Gastrocnemius medialis (tissue), 4 donors: ENCODE measurements at regions not wholly inside any gene's neighbourhood (a gene's known extent, or its start where the extent isn't known, plus 50 kb on each side); places are given as distances from the start of the nearest gene placed in this dataset.
A peak's percentile ranks its signal among the peaks of the same experiment; 100 is the strongest.

Source experiments
- ATAC-seq, 2 donors: fragments of 150-250 bp; one replicate each; pipeline ENCODE4 v1.9.1; 2016
- DNase-seq, 2 donors: peaks; one replicate each; pipeline ENCODE4 v3.0.0-alpha.2; 2019
- H3K27ac ChIP-seq, 4 donors: fragments of 200-600 bp; sonication (generic); 1 replicate in 1 of 4; 2 replicates in 3 of 4; pipeline ENCODE4 v1.5.1; 2016 to 2018; ENCODE audit warnings: mild to moderate bottlenecking in 2 of 4, moderate library complexity in 1 of 4
- H3K27me3 ChIP-seq, 3 donors: fragments of 200-600 bp; sonication (generic) in 2 of 3; 1 replicate in 1 of 3; 2 replicates in 2 of 3; pipeline versions ENCODE4 v1.5.1 to v1.6.0; 2016 to 2019; ENCODE audit warnings: mild to moderate bottlenecking in 1 of 3, moderate library complexity in 1 of 3
- H3K36me3 ChIP-seq, 2 donors: fragments of 200-600 bp; sonication (generic) in 1 of 2; one replicate each; pipeline ENCODE4 v1.5.1; 2017 to 2018
- H3K4me1 ChIP-seq, 2 donors: fragments of 200-600 bp; sonication (generic) in 1 of 2; one replicate each; pipeline ENCODE4 v1.5.1; 2016 to 2017; ENCODE audit warnings: mild to moderate bottlenecking in 2 of 2
- H3K4me3 ChIP-seq, 4 donors: fragments of 200-600 bp; sonication (generic) in 3 of 4; 1 replicate in 1 of 4; 2 replicates in 3 of 4; pipeline ENCODE4 v1.5.1; 2016 to 2019; ENCODE audit warnings: mild to moderate bottlenecking in 2 of 4
- H3K9me3 ChIP-seq, 3 donors: fragments of 200-600 bp; sonication (generic) in 2 of 3; 1 replicate in 1 of 3; 2 replicates in 2 of 3; pipeline ENCODE4 v1.5.1; 2016 to 2019
- POLR2A ChIP-seq, 2 donors: fragments of 450-650 bp; IDR thresholded peaks; one replicate each; pipeline ENCODE4 v1.6.1; 2017; ENCODE audit warnings: antibody characterized with exemption in 2 of 2, mild to moderate bottlenecking in 2 of 2, moderate library complexity in 2 of 2
- in situ Hi-C, 4 donors: fragments of 200-750 bp; cut with MboI; loops; one replicate each; pipeline versions ENCODE4 v1.15.0 to v1.8.0; 2017; ENCODE audit warnings: low sequenced_read_pairs in 4 of 4
- intact Hi-C: fragments of 100-400 bp; cut with DNase I; formaldehyde crosslinking; loops from one replicate; pipeline ENCODE4 v1.15.1; 2023; ENCODE audit warnings: low total_unique reads
- TF ChIP-seq, protein P1 (sequence below), 5 experiments: fragments of 450-650 bp in 3 of 5; fragments of 200-600 bp in 2 of 5; sonication (generic) in 2 of 5; IDR thresholded peaks in 4 of 5; conservative IDR thresholded peaks in 1 of 5; 1 replicate in 4 of 5; 2 replicates in 1 of 5; pipeline ENCODE4 v1.5.1; 2016 to 2019; ENCODE audit warnings: antibody characterized with exemption in 5 of 5, mild to moderate bottlenecking in 3 of 5, moderate library complexity in 3 of 5

DNA sequence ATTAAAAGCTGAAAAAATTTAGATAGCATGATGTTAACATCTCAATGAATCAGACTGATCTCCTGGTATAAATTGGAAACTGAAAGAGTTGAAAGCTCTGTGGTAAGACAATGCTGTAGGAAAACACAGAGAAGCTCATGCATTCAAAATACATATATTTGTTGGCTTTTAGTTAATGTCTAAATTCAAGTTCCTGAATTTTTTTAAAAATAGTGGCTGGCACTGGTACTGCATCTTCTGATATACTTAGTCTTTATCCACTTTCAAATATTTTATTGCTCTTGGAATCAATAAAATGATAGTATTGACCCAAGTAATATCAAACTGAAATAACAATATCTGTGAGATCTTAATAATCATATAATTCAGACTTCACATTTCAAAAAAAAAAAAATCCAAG is 151.4 kb upstream of the FIGN start:
- Histone ChIP-seq H3K9me3 (no peaks in the 10 kb centered on the region), H3K27ac (no peak overlapping the region), H3K27me3 (no peaks in the 10 kb centered on the region), H3K4me1 (no peaks in the 10 kb centered on the region), H3K4me3 (no peak overlapping the region), H3K36me3 (no peaks in the 10 kb centered on the region)
- ATAC-seq (no peak), DNase-seq (no peak)
- intact Hi-C loops (no loop called here), in situ Hi-C loops (no loop called here)
- TF ChIP-seq, protein P1, sequence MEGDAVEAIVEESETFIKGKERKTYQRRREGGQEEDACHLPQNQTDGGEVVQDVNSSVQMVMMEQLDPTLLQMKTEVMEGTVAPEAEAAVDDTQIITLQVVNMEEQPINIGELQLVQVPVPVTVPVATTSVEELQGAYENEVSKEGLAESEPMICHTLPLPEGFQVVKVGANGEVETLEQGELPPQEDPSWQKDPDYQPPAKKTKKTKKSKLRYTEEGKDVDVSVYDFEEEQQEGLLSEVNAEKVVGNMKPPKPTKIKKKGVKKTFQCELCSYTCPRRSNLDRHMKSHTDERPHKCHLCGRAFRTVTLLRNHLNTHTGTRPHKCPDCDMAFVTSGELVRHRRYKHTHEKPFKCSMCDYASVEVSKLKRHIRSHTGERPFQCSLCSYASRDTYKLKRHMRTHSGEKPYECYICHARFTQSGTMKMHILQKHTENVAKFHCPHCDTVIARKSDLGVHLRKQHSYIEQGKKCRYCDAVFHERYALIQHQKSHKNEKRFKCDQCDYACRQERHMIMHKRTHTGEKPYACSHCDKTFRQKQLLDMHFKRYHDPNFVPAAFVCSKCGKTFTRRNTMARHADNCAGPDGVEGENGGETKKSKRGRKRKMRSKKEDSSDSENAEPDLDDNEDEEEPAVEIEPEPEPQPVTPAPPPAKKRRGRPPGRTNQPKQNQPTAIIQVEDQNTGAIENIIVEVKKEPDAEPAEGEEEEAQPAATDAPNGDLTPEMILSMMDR (IDR thresholded peaks at IDR 0.05 in 4 of 5, conservative IDR thresholded peaks at IDR 0.05 in 1 of 5) = peak in 2 of 5 experiments; percentile 10 to 42
- no peak for TF ChIP-seq POLR2A (IDR thresholded peaks at IDR 0.05)

- ATAC-seq = no peak
- intact Hi-C loops = no loop called here
- Histone ChIP-seq H3K27ac (no peak overlapping the region), H3K36me3 (no peaks in the 10 kb centered on the region), H3K27me3 (no peaks in the 10 kb centered on the region), H3K9me3 (no peaks in the 10 kb centered on the region), H3K4me1 (no peaks in the 10 kb centered on the region), H3K4me3 (no peak overlapping the region)
- DNase-seq = peak in 1 of 2 donors; percentile 15
- in situ Hi-C loops = no loop called here
- TF ChIP-seq POLR2A (IDR thresholded peaks at IDR 0.05) = no peak
- TF ChIP-seq, protein P1 (IDR thresholded peaks at IDR 0.05 in 4 of 5, conservative IDR thresholded peaks at IDR 0.05 in 1 of 5) = no peak
Measured at GRCh38 chr2:163884416-163884815, 148.6 kb upstream of the FIGN start.

GRCh38 chr2:163878718-163879117 is 142.9 kb upstream of the FIGN start:
- Histone ChIP-seq H3K27ac (no peak overlapping the region), H3K36me3 (no peaks in the 10 kb centered on the region), H3K4me1 (peaks cover 0 to 4% of the 10 kb centered on the region in 2 donors), H3K27me3 (no peaks in the 10 kb centered on the region), H3K9me3 (no peaks in the 10 kb centered on the region), H3K4me3 (no peak overlapping the region)
- no peak for DNase-seq
- intact Hi-C loops = loop anchor here (5.0 kb wide), 1 partner anchor 531 kb away; no protein-coding TSS in a partner anchor
- no peak for ATAC-seq
- in situ Hi-C loops = no loop called here
- TF ChIP-seq POLR2A (IDR thresholded peaks at IDR 0.05) = no peak
- TF ChIP-seq, protein P1 (IDR thresholded peaks at IDR 0.05 in 4 of 5, conservative IDR thresholded peaks at IDR 0.05 in 1 of 5) = peak in 1 of 5 experiments; percentile 36

GRCh38 chr2:163877316-163877715 is 141.5 kb upstream of the FIGN start:
- Histone ChIP-seq H3K36me3 (no peaks in the 10 kb centered on the region), H3K9me3 (no peaks in the 10 kb centered on the region), H3K27ac (no peak overlapping the region), H3K4me3 (peak overlapping the region in 1 of 4 donors; percentile 4), H3K27me3 (no peaks in the 10 kb centered on the region), H3K4me1 (peaks cover 0 to 4% of the 10 kb centered on the region in 2 donors)
- no peak for ATAC-seq
- intact Hi-C loops = loop anchor here (5.0 kb wide), 1 partner anchor 530 kb away; no protein-coding TSS in a partner anchor
- no peak for DNase-seq
- in situ Hi-C loops = no loop called here
- TF ChIP-seq, protein P1 (IDR thresholded peaks at IDR 0.05 in 4 of 5, conservative IDR thresholded peaks at IDR 0.05 in 1 of 5) = no peak
- TF ChIP-seq POLR2A (IDR thresholded peaks at IDR 0.05) = no peak

GRCh38 chr2:163863073-163863472 is 127.3 kb upstream of the FIGN start:
- Histone ChIP-seq H3K9me3 (no peaks in the 10 kb centered on the region), H3K36me3 (no peaks in the 10 kb centered on the region), H3K4me1 (no peaks in the 10 kb centered on the region), H3K4me3 (no peak overlapping the region), H3K27ac (no peak overlapping the region), H3K27me3 (no peaks in the 10 kb centered on the region)
- intact Hi-C loops = no loop called here
- in situ Hi-C loops = no loop called here
- no peak for ATAC-seq
- no peak for DNase-seq
- TF ChIP-seq POLR2A (IDR thresholded peaks at IDR 0.05) = no peak
- TF ChIP-seq, protein P1 (IDR thresholded peaks at IDR 0.05 in 4 of 5, conservative IDR thresholded peaks at IDR 0.05 in 1 of 5) = no peak
